H9 (cell line): ENCODE measurements at regions not wholly inside any gene's neighbourhood (a gene's known extent, or its start where the extent isn't known, plus 50 kb on each side); places are given as distances from the start of the nearest gene placed in this dataset.

Experiments
- DNase-seq: peaks from one replicate; pipeline ENCODE4 v3.0.0-alpha.2; 2017
- H2AFZ ChIP-seq: one replicate; pipeline ENCODE4 v1.6.1; 2013; ENCODE audit warnings: mild to moderate bottlenecking, low read length, control low read depth, moderate library complexity
- H2AK5ac ChIP-seq: 2 replicates; pipeline ENCODE4 v1.6.1; 2013; ENCODE audit warnings: low read length, control low read depth, mixed read lengths; ENCODE audit not compliant: insufficient read length
- H2BK120ac ChIP-seq: one replicate; pipeline ENCODE4 v1.6.1; 2013; ENCODE audit warnings: low read depth, mild to moderate bottlenecking, low read length, control low read depth, inconsistent platforms; ENCODE audit not compliant: poor library complexity, severe bottlenecking
- H2BK12ac ChIP-seq: 2 replicates; pipeline ENCODE4 v1.6.1; 2013; ENCODE audit warnings: low read length, control low read depth, mixed read lengths, low read depth; ENCODE audit not compliant: insufficient read length
- H2BK15ac ChIP-seq: 2 replicates; pipeline ENCODE4 v1.6.1; 2013; ENCODE audit warnings: low read depth, low read length, control low read depth
- H2BK20ac ChIP-seq: one replicate; pipeline ENCODE4 v1.6.1; 2013; ENCODE audit warnings: low read depth, mild to moderate bottlenecking, low read length, control low read depth, inconsistent platforms; ENCODE audit not compliant: poor library complexity, severe bottlenecking
- H2BK5ac ChIP-seq: 2 replicates; pipeline ENCODE4 v1.6.1; 2013; ENCODE audit warnings: low read length, control low read depth, mixed read lengths; ENCODE audit not compliant: insufficient read length
- H3K14ac ChIP-seq: 2 replicates; pipeline ENCODE4 v1.6.1; 2013; ENCODE audit warnings: low read length, control low read depth; ENCODE audit not compliant: insufficient read depth
- H3K18ac ChIP-seq: 2 replicates; pipeline ENCODE4 v1.6.1; 2013; ENCODE audit warnings: low read depth, mild to moderate bottlenecking, mixed read lengths, low read length, control low read depth; ENCODE audit not compliant: insufficient read length
- H3K23ac ChIP-seq: 2 replicates; pipeline ENCODE4 v1.6.1; 2013; ENCODE audit warnings: low read length, control low read depth, mixed read lengths, low read depth; ENCODE audit not compliant: insufficient read length
- H3K23me2 ChIP-seq: 2 replicates; pipeline ENCODE4 v1.6.1; 2013; ENCODE audit warnings: low read depth, mild to moderate bottlenecking, mixed read lengths, low read length, control low read depth; ENCODE audit not compliant: insufficient read length, poor library complexity, severe bottlenecking
- H3K27ac ChIP-seq: 2 replicates; pipeline ENCODE4 v1.5.1; 2013; ENCODE audit warnings: low read length, control low read depth, mixed read lengths, low read depth; ENCODE audit not compliant: insufficient read length
- H3K27me3 ChIP-seq: 2 replicates; pipeline ENCODE4 v1.6.1; 2013; ENCODE audit warnings: low read length, control low read depth, inconsistent platforms; ENCODE audit not compliant: insufficient read depth
- H3K4ac ChIP-seq: 2 replicates; pipeline ENCODE4 v1.6.1; 2013; ENCODE audit warnings: low read depth, mild to moderate bottlenecking, control low read depth, inconsistent platforms, low read length, moderate library complexity
- H3K4me1 ChIP-seq: 2 replicates; pipeline ENCODE4 v1.6.1; 2013; ENCODE audit warnings: low read length, control low read depth, inconsistent platforms; ENCODE audit not compliant: insufficient read depth
- H3K4me2 ChIP-seq: 2 replicates; pipeline ENCODE4 v1.6.1; 2013; ENCODE audit warnings: low read length, control low read depth, mixed read lengths; ENCODE audit not compliant: insufficient read length, insufficient read depth
- H3K56ac ChIP-seq: 2 replicates; pipeline ENCODE4 v1.6.1; 2013; ENCODE audit warnings: low read depth, mild to moderate bottlenecking, mixed read lengths, low read length, control low read depth; ENCODE audit not compliant: insufficient read length
- H3K79me1 ChIP-seq: 2 replicates; pipeline ENCODE4 v1.6.1; 2013; ENCODE audit warnings: low read depth, mild to moderate bottlenecking, moderate library complexity, low read length, control low read depth, inconsistent platforms; ENCODE audit not compliant: insufficient read depth, poor library complexity, severe bottlenecking
- H3K79me2 ChIP-seq: 2 replicates; pipeline ENCODE4 v1.6.1; 2013; ENCODE audit warnings: low read length, control low read depth, inconsistent platforms; ENCODE audit not compliant: insufficient read depth
- H3K9ac ChIP-seq: 2 replicates; pipeline ENCODE4 v1.6.1; 2013; ENCODE audit warnings: low read length, control low read depth, mixed read lengths; ENCODE audit not compliant: insufficient read length; ENCODE audit errors: extremely low read depth
- H3K9me3 ChIP-seq: one replicate; pipeline ENCODE4 v1.6.1; 2013; ENCODE audit warnings: low read depth, low read length, inconsistent platforms; ENCODE audit not compliant: control insufficient read depth
- H3T11ph ChIP-seq: one replicate; pipeline ENCODE4 v1.6.1; 2013; ENCODE audit warnings: mild to moderate bottlenecking, low read length, control low read depth, inconsistent platforms
- H4K20me1 ChIP-seq: one replicate; pipeline ENCODE4 v1.6.1; 2013; ENCODE audit not compliant: control insufficient read depth, insufficient read length, insufficient read depth
- H4K5ac ChIP-seq: 2 replicates; pipeline ENCODE4 v1.6.1; 2013; ENCODE audit warnings: low read depth, mild to moderate bottlenecking, mixed read lengths, low read length, control low read depth; ENCODE audit not compliant: insufficient read length
- H4K8ac ChIP-seq: replicated peaks from 2 replicates; pipeline ENCODE4 v1.6.1; 2013; ENCODE audit warnings: low read length, control low read depth, mixed read lengths, low read depth; ENCODE audit not compliant: insufficient read length
- H4K91ac ChIP-seq: 2 replicates; pipeline ENCODE4 v1.6.1; 2013; ENCODE audit warnings: low read depth, mild to moderate bottlenecking, moderate library complexity, mixed read lengths, low read length, control low read depth; ENCODE audit not compliant: insufficient read length
- H3K27ac Mint-ChIP-seq, 3 experiments: 2 replicates in 2 of 3; 3 replicates in 1 of 3; pipeline ENCODE4 v1.8.0; 2020 to 2021; ENCODE audit warnings: mixed read lengths in 3 of 3, mild to moderate bottlenecking in 1 of 3, moderate library complexity in 1 of 3
- H3K27me3 Mint-ChIP-seq: 2 replicates; pipeline ENCODE4 v1.8.0; 2021; ENCODE audit warnings: low read depth, mild to moderate bottlenecking, moderate library complexity, mixed read lengths
- H3K36me3 Mint-ChIP-seq, 3 experiments: 2 replicates in 2 of 3; 3 replicates in 1 of 3; pipeline ENCODE4 v1.8.0; 2020 to 2021; ENCODE audit warnings: low read depth in 3 of 3, mixed read lengths in 3 of 3; ENCODE audit not compliant: insufficient read depth in 1 of 3
- H3K4me1 Mint-ChIP-seq, 2 experiments: 2 replicates each; pipeline ENCODE4 v1.8.0; 2020; ENCODE audit warnings: mixed read lengths in 2 of 2
- H3K4me3 Mint-ChIP-seq, 2 experiments: 2 replicates in 1 of 2; 3 replicates in 1 of 2; pipeline ENCODE4 v1.8.0; 2020 to 2021; ENCODE audit warnings: mild to moderate bottlenecking in 2 of 2, mixed read lengths in 2 of 2, moderate library complexity in 1 of 2
- H3K9me3 Mint-ChIP-seq, 2 experiments: 2 replicates in 1 of 2; 3 replicates in 1 of 2; pipeline ENCODE4 v1.8.0; 2020; ENCODE audit warnings: mild to moderate bottlenecking in 2 of 2, mixed read lengths in 2 of 2, moderate library complexity in 1 of 2
- CTCF ChIP-seq: fragments of 200-600 bp; sonication (generic); conservative IDR thresholded peaks from 3 replicates; pipeline ENCODE4 v1.8.0; 2021; ENCODE audit warnings: antibody characterized with exemption, mild to moderate bottlenecking
- WGBS: extraction: QIAGEN DNeasy Blood & Tissue Kit; methylation state at CpG from one replicate; pipeline ENCODE4 v1.1.7; 2013; ENCODE audit warnings: missing lambda C conversion rate, low lambda C conversion rate, mixed read lengths; ENCODE audit not compliant: insufficient read length; ENCODE audit errors: extremely low coverage; 5-methylcytosine and 5-hydroxymethylcytosine counted together

- peaks cover 15 to 22% of the 10 kb centered on the region in 2 experiments for H3K9me3 Mint-ChIP-seq
- H2AK5ac ChIP-seq = no peak overlapping the region
- H3K23me2 ChIP-seq = no peaks in the 10 kb centered on the region
- no peaks in the 10 kb centered on the region for H3K4me1 ChIP-seq
- no peak overlapping the region for H2AFZ ChIP-seq
- H3K4ac ChIP-seq = no peak overlapping the region
- H4K5ac ChIP-seq = no peak overlapping the region
- no peaks in the 10 kb centered on the region for H4K20me1 ChIP-seq
- no peak for TF ChIP-seq CTCF
- no peaks in the 10 kb centered on the region for H3K79me2 ChIP-seq
- no peak overlapping the region for H3K4me2 ChIP-seq
- no peak overlapping the region for H3K23ac ChIP-seq
- H3K18ac ChIP-seq = no peak overlapping the region
- H4K91ac ChIP-seq = no peak overlapping the region
- no peaks in the 10 kb centered on the region for H3K9me3 ChIP-seq
- no peaks in the 10 kb centered on the region for H3K27me3 Mint-ChIP-seq
- no CpG with 5 or more reads among the region's 1 CpG for WGBS
- no peak overlapping the region for H3K14ac ChIP-seq
- no peak overlapping the region for H4K8ac ChIP-seq
- peaks cover 9 to 20% of the 10 kb centered on the region in 2 experiments for H3K4me1 Mint-ChIP-seq
- no peak overlapping the region for H2BK5ac ChIP-seq
- no peak overlapping the region for H3K9ac ChIP-seq
- H2BK120ac ChIP-seq = no peak overlapping the region
- H3K27ac ChIP-seq = no peak overlapping the region
- no peaks in the 10 kb centered on the region for H3K79me1 ChIP-seq
- H2BK20ac ChIP-seq = no peak overlapping the region
- H3K4me3 Mint-ChIP-seq = no peak overlapping the region
- H3K36me3 Mint-ChIP-seq = peaks cover 11 to 39% (median 23%) of the 10 kb centered on the region in 3 experiments
- no peak overlapping the region; a peak in 1 of 7 replicates for H3K27ac Mint-ChIP-seq
- H2BK12ac ChIP-seq = no peak overlapping the region
- no peak overlapping the region for H3K56ac ChIP-seq
- no peaks in the 10 kb centered on the region for H3K27me3 ChIP-seq
- no peak overlapping the region for H2BK15ac ChIP-seq
- DNase-seq = no peak
- H3T11ph ChIP-seq = no peak overlapping the region
These were observed 112.2 kb downstream of the CD164 start for GRCh38 chr6:109269953-109270517.
